HG03432 (cell line): ENCODE measurements at regions not wholly inside any gene's neighbourhood (a gene's known extent, or its start where the extent isn't known, plus 50 kb on each side); places are given as distances from the start of the nearest gene placed in this dataset.
"Not testable (repeated sequence)": the region's sequence is repeated elsewhere in the genome, so short reads cannot be mapped to it uniquely, and the experiment has no call there.

Experiments used
- ATAC-seq: cut with Tn5 transposase; IDR thresholded peaks from one replicate; pipeline ENCODE4 v1.9.1; 2021; ENCODE audit warnings: mild to moderate bottlenecking, moderate library complexity; ENCODE audit not compliant: unreplicated experiment

DNA sequence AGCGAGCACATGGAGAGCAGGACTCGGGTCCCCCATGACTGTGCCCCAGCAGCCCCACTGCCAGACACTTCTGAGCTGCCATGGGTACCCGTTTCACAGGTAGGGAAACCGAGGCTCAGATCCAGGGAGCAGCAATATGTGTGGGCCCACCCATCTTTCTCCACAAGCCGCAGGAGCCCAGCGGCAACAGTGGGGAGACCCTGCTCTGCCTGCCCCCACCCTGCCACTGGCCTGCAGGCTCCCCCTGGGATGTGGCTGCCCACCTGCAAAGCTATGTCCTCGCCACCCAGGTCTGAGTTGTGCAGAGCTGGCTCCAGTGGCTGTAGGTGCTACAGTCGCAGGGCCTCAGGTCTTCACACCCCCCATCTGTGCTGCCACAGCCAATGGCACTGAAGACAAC lies 50.6 kb upstream of the C1QTNF9B start:
- no peak for ATAC-seq

DNA sequence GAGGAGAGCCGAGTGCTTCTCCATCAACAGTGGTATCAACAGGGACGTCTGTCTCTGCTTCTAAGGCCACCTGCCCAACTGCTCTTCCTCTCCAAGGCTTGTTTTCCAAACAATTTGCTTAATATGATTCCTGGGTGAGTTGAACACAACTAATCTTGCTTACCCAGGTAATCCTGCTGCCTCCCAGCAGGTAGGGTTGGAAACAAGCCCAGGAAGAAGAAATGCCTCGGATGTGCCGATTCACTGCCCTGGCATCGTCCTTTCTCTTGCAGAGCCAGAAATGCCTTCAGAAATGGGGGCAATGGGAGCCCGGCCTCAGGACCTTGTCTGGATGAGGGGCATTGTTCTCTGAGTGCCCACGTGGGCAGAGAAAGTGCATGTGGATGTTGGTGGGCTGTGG lies 51.9 kb upstream of the C1QTNF9B start:
- ATAC-seq, result no peak

DNA sequence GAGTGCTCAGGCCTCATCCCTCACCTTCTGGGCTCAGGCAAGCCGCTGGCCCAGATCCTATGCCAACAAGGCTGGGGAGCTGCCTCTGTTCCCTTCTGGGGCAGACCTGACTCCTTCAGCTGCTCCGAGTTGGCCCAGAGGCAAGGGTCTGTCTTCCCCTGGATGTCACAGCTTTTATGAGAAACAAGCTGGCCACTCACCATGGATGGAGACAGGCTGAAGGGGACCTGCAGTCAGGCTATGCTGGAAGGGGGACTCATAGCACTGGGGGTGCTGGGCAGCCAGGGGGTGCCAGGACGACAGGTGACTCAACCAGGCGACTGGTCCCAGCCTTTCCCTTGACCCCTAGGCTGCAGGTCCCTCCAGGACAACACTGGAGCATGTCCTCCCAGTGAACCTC lies 52.4 kb upstream of the C1QTNF9B start:
- ATAC-seq, result no peak

GRCh38 chr13:23950736-23951510 lies 53.6 kb upstream of the C1QTNF9B start:
- no peak for ATAC-seq

- no peak for ATAC-seq
Measured at GRCh38 chr13:23952796-23953195, 55.5 kb upstream of the C1QTNF9B start.

GRCh38 chr13:23953860-23954512 lies 56.7 kb upstream of the C1QTNF9B start:
- ATAC-seq, result no peak

DNA sequence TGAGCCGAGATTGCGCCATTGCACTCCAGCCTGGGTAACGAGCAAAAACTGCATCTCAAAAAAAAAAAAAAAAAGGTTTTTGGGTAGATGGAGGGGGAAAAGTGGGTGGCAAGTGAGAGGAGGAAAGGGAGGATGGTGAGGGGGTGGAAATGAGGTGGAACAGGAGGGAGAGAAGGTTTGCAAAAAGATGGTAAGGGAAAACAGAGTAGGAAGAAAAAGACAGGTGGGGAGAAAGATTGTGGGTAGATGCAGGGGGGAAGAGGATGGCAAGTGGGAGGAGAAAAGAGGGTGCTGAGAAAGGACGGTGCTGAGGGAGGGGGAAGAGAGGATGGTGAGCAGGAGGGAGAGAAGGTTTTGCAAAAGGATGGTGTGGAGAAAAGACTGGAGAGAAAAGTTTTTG lies 57.8 kb upstream of the C1QTNF9B start:
- no peak for ATAC-seq

DNA sequence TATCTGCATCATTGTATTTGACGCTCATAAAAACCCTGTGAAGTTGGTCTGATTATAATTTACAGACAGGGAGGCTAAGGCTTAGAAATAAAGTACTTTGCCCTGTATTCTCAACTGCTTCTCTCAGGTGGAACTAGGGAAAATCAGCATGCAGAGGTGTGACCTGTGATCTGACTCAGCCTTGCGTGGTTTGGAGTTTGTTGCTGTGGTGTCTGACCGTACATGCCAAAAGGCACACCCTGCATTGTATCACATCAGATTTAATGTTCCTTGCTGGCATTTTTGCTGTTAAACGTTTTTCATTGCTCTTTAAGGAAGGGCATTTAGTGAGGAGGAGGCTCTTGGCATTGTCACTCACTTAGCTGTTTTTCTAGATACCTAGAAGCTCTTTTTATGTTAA lies 58.8 kb upstream of the C1QTNF9B start:
- peak; percentile 86 for ATAC-seq

GRCh38 chr13:23957981-23958380 lies 60.7 kb upstream of the C1QTNF9B start:
- ATAC-seq, result no peak

DNA sequence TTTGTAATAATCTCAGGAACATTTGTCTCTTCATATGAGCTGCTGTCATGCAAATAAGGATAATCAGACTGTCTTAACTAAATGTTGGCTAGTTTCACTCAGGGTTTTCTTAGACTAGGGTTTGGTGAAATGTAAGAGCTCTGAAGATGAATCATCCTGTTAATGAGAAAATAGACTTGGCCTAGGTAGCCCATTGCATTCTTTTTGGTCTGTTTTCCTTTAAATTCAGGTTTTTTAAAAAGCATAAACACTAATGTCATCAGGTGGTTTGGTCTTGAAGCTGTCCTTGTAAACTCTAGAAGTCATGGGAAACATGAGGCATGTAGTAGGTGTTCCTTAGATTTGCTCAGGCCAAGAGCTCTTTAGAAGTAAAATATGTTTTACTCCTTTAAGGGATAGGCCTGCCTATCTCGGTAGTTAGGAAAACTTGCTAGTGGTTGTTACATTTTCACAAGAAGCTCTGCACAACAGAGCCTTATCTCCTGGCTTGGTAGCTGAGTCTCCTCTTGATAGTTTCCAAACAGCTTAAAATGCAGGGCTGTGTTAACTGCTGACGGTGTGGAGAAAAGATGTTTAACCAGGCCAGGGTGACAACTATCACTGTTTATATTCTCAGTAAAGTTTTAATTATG lies 62.0 kb upstream of the C1QTNF9B start:
- ATAC-seq, result no peak

DNA sequence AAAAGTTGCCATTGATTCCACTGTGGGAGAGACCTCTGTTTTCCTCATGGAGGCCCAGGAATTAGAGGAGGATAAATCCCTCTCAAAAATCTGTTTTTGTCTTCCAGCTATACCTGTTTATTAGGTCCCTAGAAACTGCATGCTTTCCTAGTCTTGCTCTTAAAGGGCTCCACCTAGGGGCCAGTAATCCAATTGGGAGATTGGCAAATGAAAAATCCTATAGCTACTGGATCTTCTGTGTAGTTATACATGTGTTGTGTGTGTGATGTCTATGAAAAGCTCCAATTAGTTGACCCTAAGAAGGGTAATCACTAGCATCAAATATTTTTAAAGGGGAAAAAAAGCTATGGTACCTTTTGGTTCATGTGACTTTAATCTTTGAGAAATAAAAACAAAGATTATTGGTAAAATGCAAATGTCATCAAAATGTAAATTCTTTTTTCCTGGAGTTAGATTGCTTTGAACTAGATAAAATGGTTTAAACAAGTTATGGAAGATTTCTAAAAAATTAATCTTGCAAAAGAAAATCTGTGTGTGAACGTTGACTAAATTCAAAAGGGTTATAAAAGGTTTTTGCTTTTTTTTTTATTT lies 63.4 kb upstream of the C1QTNF9B start:
- no peak for ATAC-seq

DNA sequence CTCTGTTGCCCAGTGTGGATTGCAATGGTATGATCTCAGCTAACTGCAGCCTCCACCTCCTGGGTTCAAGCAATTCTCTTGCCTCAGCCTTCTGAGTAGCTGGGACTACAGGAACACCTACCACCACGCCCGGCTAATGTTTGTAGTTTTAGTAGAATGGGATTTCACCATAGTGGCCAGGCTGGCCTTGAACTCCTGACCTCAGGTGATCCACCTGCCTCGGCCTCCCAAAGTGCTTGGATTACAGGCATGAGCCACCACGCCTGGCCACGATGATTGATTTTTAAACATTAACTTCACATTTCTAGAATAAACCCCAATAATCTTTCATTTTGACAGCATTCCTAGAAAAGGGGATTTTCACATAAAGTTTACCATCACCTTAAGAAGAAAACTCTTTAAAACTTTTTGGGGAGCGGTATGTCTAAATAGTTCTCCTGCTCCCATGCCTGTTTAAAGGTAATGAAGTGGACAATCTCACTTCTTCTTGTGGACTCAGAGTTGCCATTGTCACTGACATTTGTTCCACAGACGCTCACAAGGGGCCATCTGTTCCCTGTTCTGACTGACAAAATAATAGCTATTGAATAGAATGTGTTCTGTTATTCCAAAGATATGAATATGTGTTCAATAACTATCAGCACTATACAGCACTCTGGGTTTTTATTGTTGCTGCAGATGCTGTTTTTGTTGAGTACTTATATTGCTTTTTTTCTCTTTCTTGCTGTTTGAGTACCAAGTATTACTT lies 66.1 kb upstream of the C1QTNF9B start:
- ATAC-seq, result peak; percentile 22

- ATAC-seq, result peak; percentile 49
Measured at GRCh38 chr13:23963947-23964346, 66.6 kb upstream of the C1QTNF9B start.

DNA sequence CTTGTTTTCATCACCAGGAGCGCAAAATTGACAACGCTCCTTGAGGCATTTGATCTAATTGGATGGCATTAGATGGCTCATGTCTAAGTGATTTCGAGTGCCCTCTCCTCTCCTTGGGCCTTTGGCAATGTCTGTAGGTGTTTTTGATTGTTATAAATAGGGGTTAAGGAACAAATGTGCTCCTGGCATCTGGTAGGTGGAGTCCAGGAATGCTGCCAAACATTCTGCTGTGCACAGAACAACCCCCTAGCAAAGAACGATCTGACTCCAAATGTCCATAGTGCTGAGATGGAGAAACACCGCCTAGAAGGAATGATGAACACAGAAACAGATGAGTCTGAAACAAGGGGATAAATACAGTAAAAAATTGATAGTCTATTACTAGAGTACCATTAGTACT lies 68.0 kb upstream of the C1QTNF9B start:
- no peak for ATAC-seq

GRCh38 chr13:23966221-23966690 lies 69.0 kb upstream of the C1QTNF9B start:
- ATAC-seq, result no peak

DNA sequence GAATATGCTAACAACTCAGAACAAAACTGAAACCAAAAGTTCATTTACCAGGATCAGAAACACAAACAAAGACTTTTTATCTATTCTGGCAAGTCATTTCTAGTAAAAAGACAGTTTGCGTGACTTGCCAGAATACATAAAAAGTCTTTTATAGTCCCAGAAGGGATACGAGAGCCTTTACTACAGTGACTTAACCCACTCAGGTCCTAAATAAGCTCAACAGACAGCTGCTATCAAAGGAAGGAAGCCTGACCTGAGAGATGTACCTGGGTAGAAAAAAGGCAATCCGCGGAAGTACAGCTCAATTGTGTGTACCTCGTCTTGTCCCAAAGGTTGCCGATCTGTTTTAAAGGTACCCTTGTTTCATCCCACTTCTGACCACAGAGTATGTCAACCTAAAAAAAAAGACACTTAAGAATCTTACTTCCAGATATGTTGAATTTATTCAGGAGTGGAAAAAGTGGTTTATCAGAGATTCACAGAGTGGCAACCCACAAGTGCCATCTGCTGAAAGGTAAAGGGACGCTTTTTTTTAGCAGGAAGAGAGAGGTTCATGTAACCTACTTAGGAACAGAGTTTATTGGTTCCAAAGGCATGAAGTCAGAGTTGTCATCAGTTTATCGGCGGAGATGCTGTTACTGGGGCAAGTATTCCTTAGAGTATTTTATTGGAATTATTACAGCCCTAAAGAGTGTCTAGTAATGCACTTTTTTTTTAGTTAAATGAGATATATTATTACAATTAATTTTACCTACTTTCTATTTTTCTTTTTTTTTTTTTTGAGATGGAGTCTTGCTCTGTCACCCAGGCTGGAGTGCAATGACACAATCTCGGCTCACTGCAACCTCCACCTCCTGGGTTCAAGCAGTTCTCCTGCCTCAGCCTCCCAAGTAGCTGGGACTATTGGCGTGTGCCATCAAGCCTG lies 69.7 kb upstream of the C1QTNF9B start:
- ATAC-seq, result peak; percentile 67

GRCh38 chr13:23967792-23968191 lies 70.5 kb upstream of the C1QTNF9B start:
- not testable (repeated sequence) for ATAC-seq

GRCh38 chr13:23969647-23970046 lies 72.3 kb upstream of the C1QTNF9B start:
- no peak for ATAC-seq

DNA sequence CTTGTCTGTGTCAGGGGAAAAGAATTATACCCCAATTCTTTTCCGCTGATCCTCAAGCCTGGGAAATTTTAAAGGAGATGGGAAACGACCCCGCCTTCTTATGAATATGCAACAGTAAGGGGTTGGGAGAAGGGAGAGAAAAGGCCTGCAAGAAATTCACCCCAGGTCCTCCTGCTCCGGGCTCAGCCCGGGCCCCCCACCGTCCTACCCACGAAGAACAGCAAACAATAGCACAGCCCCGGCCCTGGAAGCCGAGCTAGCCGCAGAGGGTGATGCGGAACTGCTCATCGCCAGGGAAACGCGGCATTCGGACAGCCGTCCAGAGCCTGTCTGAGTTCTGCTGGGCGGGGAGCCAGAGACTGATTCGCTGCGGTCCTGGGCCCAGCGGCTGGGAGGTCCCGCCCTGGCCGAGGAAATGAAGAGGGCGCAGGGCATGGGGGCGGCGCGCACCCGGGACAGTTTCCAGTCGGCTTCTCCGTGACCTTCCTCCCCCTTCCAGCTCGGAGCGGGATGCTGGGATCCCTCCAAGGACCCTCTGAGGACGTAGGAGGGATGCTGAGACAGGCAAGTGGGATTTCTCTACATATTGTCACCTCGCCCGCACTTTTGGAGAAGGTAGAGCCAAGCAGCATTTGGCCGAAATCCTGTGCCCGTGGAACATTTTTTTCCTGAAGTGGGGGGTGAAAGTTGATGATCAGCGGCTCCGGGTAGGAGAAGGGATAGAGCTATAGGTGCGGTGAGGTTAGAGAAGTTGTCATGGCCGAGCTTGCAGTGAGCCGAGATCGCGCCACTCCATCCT lies 82.3 kb upstream of the C1QTNF9B start:
- ATAC-seq, result peak; percentile 61
